ENCODE measurements at regions not wholly inside any gene's neighbourhood (a gene's known extent, or its start where the extent isn't known, plus 50 kb on each side); places are given as distances from the start of the nearest gene placed in this dataset.

GRCh38 chr1:38558500-38559445 lies 300.8 kb downstream of the RRAGC start:
- peak overlapping the region; percentile 17 for H3K4me3 ChIP-seq
- TF ChIP-seq EZH2phosphoT487 (IDR thresholded peaks at IDR 0.05) (no peak), EZH2 (IDR thresholded peaks at IDR 0.05) (no peak), CTCF (IDR thresholded peaks at IDR 0.05) (peak; percentile 22)
- H3K4me1 ChIP-seq: peaks cover 23% of the 10 kb centered on the region
- Mint-ChIP-seq H3K27ac (peak overlapping the region; percentile 12), H3K9me3 (no peaks in the 10 kb centered on the region), H3K36me3 (no peaks in the 10 kb centered on the region), H3K4me3 (peak overlapping the region; percentile 55), H3K4me1 (peaks cover 45% of the 10 kb centered on the region), H3K27me3 (ENCODE audit: insufficient read depth, low read depth) (peaks cover 9% of the 10 kb centered on the region)
- no peak overlapping the region for H3K27ac ChIP-seq
- H3K27me3 ChIP-seq: peaks cover 10% of the 10 kb centered on the region
- no peaks in the 10 kb centered on the region for H4K20me1 ChIP-seq (ENCODE audit: low read depth)
- DNase-seq (ENCODE audit: low spot score): peak; percentile 64
- H3K36me3 ChIP-seq: no peaks in the 10 kb centered on the region
- peak overlapping the region; percentile 87 for H2AFZ ChIP-seq (replicated peaks)
- no peak overlapping the region for H3K9ac ChIP-seq
- peak overlapping the region; percentile 68 for H3K4me2 ChIP-seq
- H3K79me2 ChIP-seq (ENCODE audit: low read depth): no peaks in the 10 kb centered on the region
- peaks cover 24% of the 10 kb centered on the region for H3F3A ChIP-seq (ENCODE audit: low read depth)
- no peaks in the 10 kb centered on the region for H3K9me3 ChIP-seq (ENCODE audit: low read depth)

GRCh38 chr1:38558055-38558454 lies 301.5 kb downstream of the RRAGC start:
- Histone ChIP-seq H2AFZ (replicated peaks) (peak overlapping the region; percentile 87), H3F3A (ENCODE audit: low read depth) (peaks cover 24% of the 10 kb centered on the region), H3K79me2 (ENCODE audit: low read depth) (no peaks in the 10 kb centered on the region), H3K9ac (no peak overlapping the region), H4K20me1 (ENCODE audit: low read depth) (no peaks in the 10 kb centered on the region), H3K27me3 (peaks cover 10% of the 10 kb centered on the region), H3K36me3 (no peaks in the 10 kb centered on the region), H3K4me1 (peaks cover 23% of the 10 kb centered on the region), H3K9me3 (ENCODE audit: low read depth) (no peaks in the 10 kb centered on the region), H3K4me2 (peak overlapping the region; percentile 68), H3K27ac (no peak overlapping the region), H3K4me3 (peak overlapping the region; percentile 17)
- peak; percentile 64 for DNase-seq (ENCODE audit: low spot score)
- Mint-ChIP-seq H3K27ac (peak overlapping the region; percentile 12), H3K36me3 (no peaks in the 10 kb centered on the region), H3K4me3 (no peak overlapping the region), H3K4me1 (peaks cover 45% of the 10 kb centered on the region), H3K9me3 (no peaks in the 10 kb centered on the region), H3K27me3 (ENCODE audit: insufficient read depth, low read depth) (peaks cover 9% of the 10 kb centered on the region)
- TF ChIP-seq EZH2phosphoT487 (IDR thresholded peaks at IDR 0.05): no peak
- no peak for TF ChIP-seq EZH2 (IDR thresholded peaks at IDR 0.05)
- TF ChIP-seq CTCF (IDR thresholded peaks at IDR 0.05): no peak

GRCh38 chr1:38555594-38555993 lies 304.0 kb downstream of the RRAGC start:
- Histone ChIP-seq H3K27me3 (peaks cover 9% of the 10 kb centered on the region), H3F3A (ENCODE audit: low read depth) (peaks cover 24% of the 10 kb centered on the region), H3K9me3 (ENCODE audit: low read depth) (no peaks in the 10 kb centered on the region), H3K36me3 (no peaks in the 10 kb centered on the region), H3K4me1 (peaks cover 23% of the 10 kb centered on the region), H2AFZ (replicated peaks) (no peak overlapping the region), H4K20me1 (ENCODE audit: low read depth) (no peaks in the 10 kb centered on the region), H3K9ac (no peak overlapping the region), H3K79me2 (ENCODE audit: low read depth) (no peaks in the 10 kb centered on the region), H3K4me3 (no peak overlapping the region), H3K27ac (no peak overlapping the region), H3K4me2 (no peak overlapping the region)
- peaks cover 3% of the 10 kb centered on the region for H3K27me3 Mint-ChIP-seq (ENCODE audit: insufficient read depth, low read depth)
- TF ChIP-seq EZH2 (IDR thresholded peaks at IDR 0.05) (no peak), CTCF (IDR thresholded peaks at IDR 0.05) (no peak), EZH2phosphoT487 (IDR thresholded peaks at IDR 0.05) (no peak)
- no peak overlapping the region for H3K4me3 Mint-ChIP-seq
- no peak overlapping the region for H3K27ac Mint-ChIP-seq
- H3K9me3 Mint-ChIP-seq: no peaks in the 10 kb centered on the region
- DNase-seq (ENCODE audit: low spot score): no peak
- H3K36me3 Mint-ChIP-seq: no peaks in the 10 kb centered on the region
- H3K4me1 Mint-ChIP-seq: peaks cover 32% of the 10 kb centered on the region
